Transverse colon (tissue), 4 donors: ENCODE measurements at regions not wholly inside any gene's neighbourhood (a gene's known extent, or its start where the extent isn't known, plus 50 kb on each side); places are given as distances from the start of the nearest gene placed in this dataset.

Experiments
- DNase-seq: peaks from one replicate; pipeline ENCODE4 v3.0.0-alpha.2; 2019
- H3K27ac ChIP-seq, 4 donors: fragments of 200-600 bp; sonication (generic); 2 replicates each; pipeline ENCODE4 v1.5.1; 2016 to 2018; ENCODE audit warnings: inconsistent platforms in 4 of 4
- H3K27me3 ChIP-seq: fragments of 200-600 bp; sonication (generic); 2 replicates; pipeline ENCODE4 v1.5.1; 2017; ENCODE audit warnings: inconsistent platforms
- H3K36me3 ChIP-seq, 4 donors: fragments of 200-600 bp; sonication (generic); 2 replicates each; pipeline ENCODE4 v1.5.1; 2017 to 2019; ENCODE audit warnings: inconsistent platforms in 4 of 4
- H3K4me1 ChIP-seq, 4 donors: fragments of 200-600 bp; sonication (generic); 2 replicates each; pipeline ENCODE4 v1.5.1; 2017 to 2020; ENCODE audit warnings: inconsistent platforms in 4 of 4
- H3K4me3 ChIP-seq, 4 donors: fragments of 200-600 bp; sonication (generic); 1 replicate in 1 of 4; 2 replicates in 3 of 4; pipeline versions ENCODE4 v1.5.1 to v1.6.1; 2017 to 2019; ENCODE audit warnings: inconsistent platforms in 4 of 4
- H3K9me3 ChIP-seq, 2 donors: fragments of 200-600 bp; sonication (generic); 2 replicates each; pipeline ENCODE4 v1.5.1; 2017 to 2019; ENCODE audit warnings: inconsistent platforms in 2 of 2
- EP300 ChIP-seq: sonication (generic); formaldehyde crosslinking; IDR thresholded peaks from one replicate; pipeline ENCODE4 v1.6.1; 2017; ENCODE audit warnings: antibody characterized with exemption, low read depth
- POLR2A ChIP-seq: fragments of 450-650 bp; IDR thresholded peaks from one replicate; pipeline ENCODE4 v1.6.1; 2016; ENCODE audit warnings: antibody characterized with exemption, mild to moderate bottlenecking, moderate library complexity
- POLR2AphosphoS5 ChIP-seq, 3 donors: sonication (generic); formaldehyde crosslinking; IDR thresholded peaks; one replicate each; pipeline ENCODE4 v1.6.1; 2016; ENCODE audit warnings: antibody characterized with exemption in 3 of 3
- WGBS, 2 donors: methylation state at CpG; one replicate each; pipeline ENCODE4 v1.1.5; 2018; ENCODE audit warnings: low coverage in 1 of 2; 5-methylcytosine and 5-hydroxymethylcytosine counted together
- in situ Hi-C, 4 donors: fragments of 200-750 bp; cut with MboI; loops; one replicate each; pipeline versions ENCODE4 v1.15.0 to v1.15.1; 2017; ENCODE audit warnings: low sequenced_read_pairs in 3 of 4, low pct_ligation_motif_present in 1 of 4, low pct_unique_long_range_greater_than_20kb in 1 of 4
- intact Hi-C: fragments of 100-400 bp; cut with DNase I; formaldehyde crosslinking; loops from one replicate; pipeline ENCODE4 v1.15.1; 2023; ENCODE audit warnings: low total_unique reads
- TF ChIP-seq, protein P1 (sequence below), 5 experiments: fragments of 200-600 bp in 3 of 5; fragments of 450-650 bp in 2 of 5; sonication (generic) in 3 of 5; IDR thresholded peaks; 1 replicate in 2 of 5; 2 replicates in 3 of 5; pipeline ENCODE4 v1.5.1; 2016 to 2017; ENCODE audit warnings: antibody characterized with exemption in 5 of 5, inconsistent platforms in 3 of 5, mild to moderate bottlenecking in 2 of 5, moderate library complexity in 1 of 5

DNA sequence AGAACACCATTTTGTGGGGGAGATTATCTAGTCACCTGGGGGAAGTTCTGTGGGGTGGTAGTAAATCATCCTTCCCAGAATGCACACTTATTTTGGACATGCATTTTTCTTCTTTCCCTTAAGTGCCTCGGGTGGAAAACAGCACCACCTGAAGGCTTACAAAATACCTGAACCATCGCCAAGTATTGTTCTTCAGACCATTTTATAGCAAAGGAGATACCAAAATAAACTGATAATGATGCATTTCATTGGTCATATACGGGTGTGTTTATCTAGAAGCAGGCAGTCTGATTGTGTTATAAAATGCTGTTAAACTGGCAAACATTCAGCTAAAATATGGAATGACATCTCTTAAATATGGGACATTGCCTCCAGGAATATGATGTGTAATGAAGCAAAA lies 1034.7 kb downstream of the SLITRK1 start:
- Histone ChIP-seq H3K9me3 (peaks cover 0 to 3% of the 10 kb centered on the region in 2 donors), H3K4me1 (no peaks in the 10 kb centered on the region), H3K36me3 (no peaks in the 10 kb centered on the region), H3K27me3 (no peaks in the 10 kb centered on the region), H3K4me3 (no peak overlapping the region), H3K27ac (no peak overlapping the region)
- intact Hi-C loops (no loop called here), in situ Hi-C loops (no loop called here)
- DNase-seq: no peak
- TF ChIP-seq EP300: no peak
- TF ChIP-seq POLR2A: no peak
- 30 to 43% methylated on average over 3 of the region's 3 CpGs for WGBS, 2 donors

DNA sequence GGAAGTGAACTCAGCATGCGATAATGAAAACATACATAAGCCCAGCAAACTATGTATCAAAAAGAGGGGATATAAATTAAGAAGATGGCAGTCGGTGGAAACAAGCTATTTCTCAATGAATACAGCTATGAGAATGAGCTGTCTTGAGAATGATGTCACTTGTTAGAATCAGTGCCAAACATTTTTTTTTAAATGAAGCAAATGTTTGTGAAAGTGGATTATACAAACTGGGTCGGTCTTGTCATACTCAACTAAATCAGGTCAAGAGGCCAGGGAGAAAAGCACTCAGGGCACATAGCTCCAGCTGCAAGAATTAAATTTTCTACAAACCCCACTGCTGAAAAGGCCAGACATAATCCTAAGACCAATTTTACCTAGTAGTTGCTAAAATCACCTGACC lies 1048.4 kb downstream of the SLITRK1 start:
- Histone ChIP-seq H3K36me3 (no peaks in the 10 kb centered on the region), H3K4me3 (no peak overlapping the region), H3K4me1 (no peaks in the 10 kb centered on the region), H3K27me3 (no peaks in the 10 kb centered on the region), H3K9me3 (peaks cover 3 to 5% of the 10 kb centered on the region in 2 donors), H3K27ac (no peak overlapping the region)
- 64 to 86% methylated on average over 2 to 3 of the region's 3 CpGs for WGBS, 2 donors
- TF ChIP-seq EP300 (no peak), POLR2AphosphoS5 (IDR thresholded peaks at IDR 0.05) (no peak), POLR2A (no peak)
- TF ChIP-seq, protein P1, sequence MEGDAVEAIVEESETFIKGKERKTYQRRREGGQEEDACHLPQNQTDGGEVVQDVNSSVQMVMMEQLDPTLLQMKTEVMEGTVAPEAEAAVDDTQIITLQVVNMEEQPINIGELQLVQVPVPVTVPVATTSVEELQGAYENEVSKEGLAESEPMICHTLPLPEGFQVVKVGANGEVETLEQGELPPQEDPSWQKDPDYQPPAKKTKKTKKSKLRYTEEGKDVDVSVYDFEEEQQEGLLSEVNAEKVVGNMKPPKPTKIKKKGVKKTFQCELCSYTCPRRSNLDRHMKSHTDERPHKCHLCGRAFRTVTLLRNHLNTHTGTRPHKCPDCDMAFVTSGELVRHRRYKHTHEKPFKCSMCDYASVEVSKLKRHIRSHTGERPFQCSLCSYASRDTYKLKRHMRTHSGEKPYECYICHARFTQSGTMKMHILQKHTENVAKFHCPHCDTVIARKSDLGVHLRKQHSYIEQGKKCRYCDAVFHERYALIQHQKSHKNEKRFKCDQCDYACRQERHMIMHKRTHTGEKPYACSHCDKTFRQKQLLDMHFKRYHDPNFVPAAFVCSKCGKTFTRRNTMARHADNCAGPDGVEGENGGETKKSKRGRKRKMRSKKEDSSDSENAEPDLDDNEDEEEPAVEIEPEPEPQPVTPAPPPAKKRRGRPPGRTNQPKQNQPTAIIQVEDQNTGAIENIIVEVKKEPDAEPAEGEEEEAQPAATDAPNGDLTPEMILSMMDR (IDR thresholded peaks at IDR 0.05): no peak
- in situ Hi-C loops: no loop called here
- intact Hi-C loops: no loop called here
- no peak for DNase-seq

DNA sequence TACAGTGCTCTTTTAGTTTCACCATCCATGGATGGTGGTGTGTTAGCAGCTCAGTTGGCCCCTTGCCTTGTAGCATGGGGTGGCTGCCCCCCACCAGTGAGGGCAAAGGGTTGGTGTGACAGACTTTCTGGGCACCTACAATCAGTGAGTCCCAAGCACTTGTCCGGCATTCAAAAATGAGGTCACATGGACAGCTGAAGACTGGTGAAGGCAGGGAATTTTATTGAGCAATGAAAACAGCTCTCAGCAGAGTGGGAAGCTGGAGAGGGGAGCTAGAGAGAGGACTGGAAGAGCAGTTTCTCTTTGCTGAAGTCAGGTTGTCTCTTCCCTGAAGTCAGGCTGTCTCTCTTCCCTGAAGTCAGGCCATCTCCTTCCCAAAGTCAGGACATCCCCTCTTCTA lies 1053.2 kb downstream of the SLITRK1 start:
- no peaks in the 10 kb centered on the region for H3K36me3 ChIP-seq
- H3K4me1 ChIP-seq: no peaks in the 10 kb centered on the region
- no peaks in the 10 kb centered on the region for H3K27me3 ChIP-seq
- DNase-seq: no peak
- H3K27ac ChIP-seq: no peak overlapping the region
- TF ChIP-seq EP300: no peak
- TF ChIP-seq POLR2A: no peak
- no peak for TF ChIP-seq POLR2AphosphoS5 (IDR thresholded peaks at IDR 0.05)
- TF ChIP-seq, protein P1 (IDR thresholded peaks at IDR 0.05): no peak
- H3K9me3 ChIP-seq: peaks cover 3 to 5% of the 10 kb centered on the region in 2 donors
- in situ Hi-C loops (no loop called here), intact Hi-C loops (no loop called here)
- no peak overlapping the region for H3K4me3 ChIP-seq
- 93% methylated on average over 1 of the region's 1 CpG; no CpG with 5 or more reads in 1 of the 2 donors for WGBS, 2 donors

DNA sequence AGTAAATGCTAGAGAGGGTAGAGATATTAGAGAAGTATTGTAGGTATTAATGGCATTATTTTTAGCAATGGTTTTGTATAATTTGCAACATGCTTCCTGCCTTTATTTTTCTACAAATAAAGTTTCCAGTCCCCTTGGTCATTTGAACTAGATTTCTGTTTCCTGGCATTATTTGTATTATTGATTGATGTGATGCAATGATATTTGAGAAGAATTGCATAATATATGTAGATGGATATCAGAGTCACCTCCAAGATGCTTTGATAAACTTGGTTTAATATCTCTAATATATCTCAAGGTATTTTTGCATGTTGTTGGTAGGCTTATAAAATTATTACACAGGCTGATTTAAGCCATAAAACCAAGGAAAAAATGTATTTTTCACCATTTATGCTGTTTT lies 1054.5 kb downstream of the SLITRK1 start:
- no peak overlapping the region for H3K27ac ChIP-seq
- TF ChIP-seq EP300: no peak
- TF ChIP-seq, protein P1 (IDR thresholded peaks at IDR 0.05): no peak
- in situ Hi-C loops: no loop called here

DNA sequence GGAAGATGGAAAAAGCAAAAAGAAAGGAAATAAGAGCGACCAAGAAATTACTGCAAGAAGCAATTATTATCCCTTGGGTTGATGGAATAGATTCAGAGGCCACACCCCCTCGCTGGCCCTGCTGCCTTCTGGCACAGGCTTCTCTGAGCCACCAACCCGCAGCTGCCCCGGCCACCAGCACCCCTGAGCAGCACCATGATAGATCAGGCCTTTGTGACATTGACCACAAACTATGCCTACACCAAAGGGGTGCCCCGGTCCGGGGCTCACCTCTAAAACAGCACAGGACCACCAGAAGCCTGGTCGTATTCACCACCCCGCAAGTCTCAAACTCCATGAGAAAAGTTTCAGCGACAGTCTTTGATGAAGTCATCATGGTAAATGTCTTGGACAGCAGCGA lies 1059.3 kb downstream of the SLITRK1 start:
- in situ Hi-C loops (no loop called here), intact Hi-C loops (no loop called here)
- TF ChIP-seq, protein P1 (IDR thresholded peaks at IDR 0.05): no peak
- TF ChIP-seq POLR2AphosphoS5 (IDR thresholded peaks at IDR 0.05) (no peak), EP300 (no peak), POLR2A (no peak)
- Histone ChIP-seq H3K27me3 (no peaks in the 10 kb centered on the region), H3K36me3 (no peaks in the 10 kb centered on the region), H3K4me3 (no peak overlapping the region), H3K9me3 (no peaks in the 10 kb centered on the region), H3K4me1 (no peaks in the 10 kb centered on the region), H3K27ac (no peak overlapping the region)
- no peak for DNase-seq
- 83% methylated on average over 10 of the region's 10 CpGs; no CpG with 5 or more reads in 1 of the 2 donors for WGBS, 2 donors

More for the DNA sequence above, 1054.5 kb downstream of the SLITRK1 start:
- no peak for DNase-seq
- intact Hi-C loops: no loop called here
- H3K4me1 ChIP-seq: no peaks in the 10 kb centered on the region
- H3K4me3 ChIP-seq: no peak overlapping the region
- peaks cover 3 to 5% of the 10 kb centered on the region in 2 donors for H3K9me3 ChIP-seq
- no peaks in the 10 kb centered on the region for H3K36me3 ChIP-seq
- H3K27me3 ChIP-seq: no peaks in the 10 kb centered on the region
